Stomach (tissue), 4 donors: ENCODE measurements at regions not wholly inside any gene's neighbourhood (a gene's known extent, or its start where the extent isn't known, plus 50 kb on each side); places are given as distances from the start of the nearest gene placed in this dataset.

Experiments used
- CTCF ChIP-seq, 7 experiments: fragments of 450-650 bp in 4 of 7; fragments of 200-600 bp in 3 of 7; sonication (generic) in 3 of 7; IDR thresholded peaks; one replicate each; pipeline ENCODE4 v1.5.1; 2016 to 2019; ENCODE audit warnings: antibody characterized with exemption in 7 of 7, control low read depth in 2 of 7, mild to moderate bottlenecking in 1 of 7
- POLR2AphosphoS5 ChIP-seq, 3 donors: sonication (generic); formaldehyde crosslinking; IDR thresholded peaks; one replicate each; pipeline ENCODE4 v1.6.1; 2016; ENCODE audit warnings: antibody characterized with exemption in 3 of 3

DNA sequence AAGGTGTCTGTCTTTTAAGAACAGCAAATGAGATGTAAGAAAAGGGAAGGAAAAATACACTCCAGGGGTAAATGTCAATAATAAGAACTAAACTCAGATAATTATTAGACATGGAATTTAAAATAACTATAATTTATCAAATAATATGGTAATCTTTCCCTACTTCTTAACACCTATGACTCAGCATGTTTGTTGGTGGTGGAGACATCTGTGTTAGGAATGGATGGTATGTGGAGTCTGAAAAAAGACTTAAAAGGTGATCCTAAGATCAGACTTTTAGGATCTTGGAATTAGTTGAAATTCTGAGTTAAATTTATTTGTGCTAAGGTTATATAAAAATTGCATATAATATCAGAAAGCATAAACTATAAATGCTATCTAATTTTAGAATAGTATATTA lies 915.1 kb downstream of the SLITRK5 start:
- TF ChIP-seq POLR2AphosphoS5 (IDR thresholded peaks at IDR 0.05) (no peak), CTCF (IDR thresholded peaks at IDR 0.05) (no peak)
